WERI-Rb-1 (cell line): ENCODE measurements at regions not wholly inside any gene's neighbourhood (a gene's known extent, or its start where the extent isn't known, plus 50 kb on each side); places are given as distances from the start of the nearest gene placed in this dataset.

ENCODE experiments used
- DNase-seq: peaks from one replicate; pipeline ENCODE4 v3.0.0-alpha.2; 2020
- H3K27ac ChIP-seq: fragments of 250-450 bp; sonication (Bioruptor Pico); 2 replicates; pipeline ENCODE4 v1.5.1; 2020; ENCODE audit warnings: mild to moderate bottlenecking, moderate library complexity
- H3K27me3 ChIP-seq: fragments of 250-450 bp; sonication (Bioruptor Pico); 2 replicates; pipeline ENCODE4 v1.5.1; 2021; ENCODE audit warnings: mild to moderate bottlenecking, low read depth, moderate library complexity; ENCODE audit not compliant: insufficient read depth, severe bottlenecking
- H3K36me3 ChIP-seq: fragments of 250-450 bp; sonication (Bioruptor Pico); 2 replicates; pipeline ENCODE4 v1.5.1; 2020; ENCODE audit warnings: mild to moderate bottlenecking, moderate library complexity
- H3K4me3 ChIP-seq: 2 replicates; pipeline ENCODE4 v1.5.1; 2011; ENCODE audit warnings: low read depth, mild to moderate bottlenecking, control low read depth, low read length
- H3K9me3 ChIP-seq: fragments of 250-450 bp; sonication (Bioruptor Pico); 2 replicates; pipeline ENCODE4 v1.5.1; 2021; ENCODE audit warnings: mild to moderate bottlenecking, moderate library complexity; ENCODE audit not compliant: severe bottlenecking
- CTCF ChIP-seq: IDR thresholded peaks from 2 replicates; pipeline ENCODE4 v1.5.1; 2011; ENCODE audit warnings: low read depth, mild to moderate bottlenecking, control low read depth, inconsistent platforms, low read length

- Histone ChIP-seq H3K36me3 (no peaks in the 10 kb centered on the region), H3K4me3 (no peak overlapping the region), H3K9me3 (no peaks in the 10 kb centered on the region), H3K27me3 (no peaks in the 10 kb centered on the region), H3K27ac (no peak overlapping the region)
- TF ChIP-seq CTCF: no peak
- DNase-seq: no peak
Observed at GRCh38 chr1:38524025-38524641, 335.4 kb downstream of the RRAGC start.

DNA sequence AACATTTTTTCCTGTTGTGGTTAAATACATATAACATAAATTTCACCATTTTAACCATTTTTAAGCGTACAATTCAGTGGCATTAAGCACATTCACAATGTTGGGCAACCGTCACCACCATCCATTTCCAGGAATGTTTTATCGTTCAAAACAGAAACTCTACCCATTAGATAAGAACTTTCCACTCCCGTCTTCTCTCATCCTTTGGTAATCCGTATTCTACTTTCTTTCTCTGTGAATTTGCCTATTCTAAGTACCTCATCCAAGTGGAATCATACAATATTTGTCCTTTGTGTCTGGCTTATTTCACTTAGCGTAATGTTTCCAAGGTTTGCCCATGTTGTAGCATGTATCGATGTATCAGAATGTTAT is 336.0 kb downstream of the RRAGC start:
- H3K27ac ChIP-seq: no peak overlapping the region
- no peaks in the 10 kb centered on the region for H3K27me3 ChIP-seq
- DNase-seq: no peak
- no peaks in the 10 kb centered on the region for H3K36me3 ChIP-seq
- no peak for TF ChIP-seq CTCF
- no peak overlapping the region for H3K4me3 ChIP-seq
- no peaks in the 10 kb centered on the region for H3K9me3 ChIP-seq

GRCh38 chr1:38522915-38523567 is 336.5 kb downstream of the RRAGC start:
- Histone ChIP-seq H3K27me3 (no peaks in the 10 kb centered on the region), H3K27ac (no peak overlapping the region), H3K36me3 (no peaks in the 10 kb centered on the region), H3K4me3 (no peak overlapping the region), H3K9me3 (no peaks in the 10 kb centered on the region)
- no peak for DNase-seq
- no peak for TF ChIP-seq CTCF

DNA sequence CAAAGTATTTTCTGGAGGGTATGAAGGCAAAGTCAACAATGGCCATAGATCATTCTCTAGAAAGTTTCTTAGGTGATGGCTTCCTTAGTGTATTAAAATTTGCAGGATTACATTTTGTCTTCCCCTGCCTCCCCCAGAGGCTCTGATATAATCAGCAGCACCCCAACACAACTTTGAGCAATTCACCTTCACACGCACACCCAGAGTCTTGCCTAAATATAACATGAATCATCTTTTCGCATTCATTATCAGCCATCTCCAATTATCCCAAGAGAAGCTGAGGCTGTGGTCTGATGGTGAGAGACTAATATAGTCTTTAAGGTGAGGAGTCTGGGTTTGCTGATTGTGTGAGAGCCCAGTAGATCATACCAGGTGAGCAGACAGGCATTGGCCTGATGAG is 343.0 kb downstream of the RRAGC start:
- TF ChIP-seq CTCF: no peak
- Histone ChIP-seq H3K9me3 (no peaks in the 10 kb centered on the region), H3K27ac (no peak overlapping the region), H3K27me3 (no peaks in the 10 kb centered on the region), H3K36me3 (no peaks in the 10 kb centered on the region), H3K4me3 (no peak overlapping the region)
- no peak for DNase-seq

DNA sequence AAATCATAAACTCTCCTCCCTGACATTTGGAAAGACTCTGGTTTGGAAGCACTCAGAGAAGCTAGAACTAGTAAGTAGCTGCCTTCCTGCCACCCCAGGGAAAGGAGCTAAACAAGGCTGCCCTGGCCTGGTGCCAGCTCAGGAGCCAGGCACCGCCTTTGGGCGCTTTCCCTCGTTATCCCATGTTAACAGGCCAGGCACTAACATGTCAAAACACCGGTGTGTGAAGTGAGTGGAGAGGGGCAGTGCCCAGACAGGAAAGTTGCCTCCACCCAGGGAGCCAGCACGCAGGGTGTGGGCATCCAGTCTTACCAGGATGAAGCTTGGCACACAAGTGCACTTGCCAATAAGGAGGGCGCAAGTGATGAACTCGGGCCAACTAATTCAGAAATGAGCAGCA is 346.8 kb downstream of the RRAGC start:
- TF ChIP-seq CTCF: no peak
- H3K9me3 ChIP-seq: no peaks in the 10 kb centered on the region
- no peak for DNase-seq
- H3K27ac ChIP-seq: no peak overlapping the region
- no peaks in the 10 kb centered on the region for H3K36me3 ChIP-seq
- no peak overlapping the region for H3K4me3 ChIP-seq
- H3K27me3 ChIP-seq: no peaks in the 10 kb centered on the region
